Thyroid gland (tissue), 4 donors: ENCODE measurements at regions not wholly inside any gene's neighbourhood (a gene's known extent, or its start where the extent isn't known, plus 50 kb on each side); places are given as distances from the start of the nearest gene placed in this dataset.

ENCODE experiments used
- DNase-seq, 2 donors: peaks; one replicate each; pipeline ENCODE4 v3.0.0-alpha.2; 2019
- H3K27ac ChIP-seq, 3 donors: fragments of 200-600 bp; sonication (generic); 1 replicate in 2 of 3; 2 replicates in 1 of 3; pipeline ENCODE4 v1.5.1; 2016 to 2019; ENCODE audit warnings: mild to moderate bottlenecking in 1 of 3, moderate library complexity in 1 of 3
- H3K27me3 ChIP-seq: fragments of 200-600 bp; sonication (generic); one replicate; pipeline ENCODE4 v1.5.1; 2019
- H3K36me3 ChIP-seq, 2 donors: fragments of 200-600 bp; sonication (generic); one replicate each; pipeline ENCODE4 v1.5.1; 2016 to 2019
- H3K4me1 ChIP-seq, 2 donors: fragments of 200-600 bp; sonication (generic); one replicate each; pipeline ENCODE4 v1.5.1; 2017 to 2019
- H3K4me3 ChIP-seq, 3 donors: fragments of 200-600 bp; sonication (generic); replicated peaks in 1 of 3; 1 replicate in 2 of 3; 2 replicates in 1 of 3; pipeline ENCODE4 v1.5.1; 2016; ENCODE audit warnings: mild to moderate bottlenecking in 1 of 3
- H3K9me3 ChIP-seq: fragments of 200-600 bp; sonication (generic); one replicate; pipeline ENCODE4 v1.5.1; 2017
- CTCF ChIP-seq, 6 experiments: fragments of 200-600 bp in 3 of 6; fragments of 450-650 bp in 3 of 6; sonication (generic) in 3 of 6; IDR thresholded peaks; one replicate each; pipeline ENCODE4 v1.5.1; 2016 to 2019; ENCODE audit warnings: antibody characterized with exemption in 6 of 6, mild to moderate bottlenecking in 2 of 6, inconsistent platforms in 1 of 6, moderate library complexity in 1 of 6
- POLR2A ChIP-seq, 2 donors: fragments of 450-650 bp; IDR thresholded peaks; one replicate each; pipeline ENCODE4 v1.6.1; 2017; ENCODE audit warnings: antibody characterized with exemption in 2 of 2, mild to moderate bottlenecking in 2 of 2, moderate library complexity in 1 of 2
- WGBS, 2 donors: methylation state at CpG; one replicate each; pipeline ENCODE4 v1.1.5; 2017; 5-methylcytosine and 5-hydroxymethylcytosine counted together
- intact Hi-C: fragments of 100-400 bp; cut with DNase I; formaldehyde crosslinking; loops from one replicate; pipeline ENCODE4 v1.15.1; 2023

- Histone ChIP-seq H3K36me3 (no peaks in the 10 kb centered on the region), H3K9me3 (no peaks in the 10 kb centered on the region), H3K27me3 (no peaks in the 10 kb centered on the region), H3K27ac (no peak overlapping the region), H3K4me3 (no peak overlapping the region), H3K4me1 (no peaks in the 10 kb centered on the region)
- DNase-seq, result no peak
- WGBS, 2 donors, result 85 to 100% methylated on average over 2 of the region's 2 CpGs
- intact Hi-C loops, result no loop called here
- TF ChIP-seq CTCF (IDR thresholded peaks at IDR 0.05), result no peak
- no peak for TF ChIP-seq POLR2A (IDR thresholded peaks at IDR 0.05)
Observed at GRCh38 chr5:68802430-68802829, 291.4 kb upstream of the SLC30A5 start.

DNA sequence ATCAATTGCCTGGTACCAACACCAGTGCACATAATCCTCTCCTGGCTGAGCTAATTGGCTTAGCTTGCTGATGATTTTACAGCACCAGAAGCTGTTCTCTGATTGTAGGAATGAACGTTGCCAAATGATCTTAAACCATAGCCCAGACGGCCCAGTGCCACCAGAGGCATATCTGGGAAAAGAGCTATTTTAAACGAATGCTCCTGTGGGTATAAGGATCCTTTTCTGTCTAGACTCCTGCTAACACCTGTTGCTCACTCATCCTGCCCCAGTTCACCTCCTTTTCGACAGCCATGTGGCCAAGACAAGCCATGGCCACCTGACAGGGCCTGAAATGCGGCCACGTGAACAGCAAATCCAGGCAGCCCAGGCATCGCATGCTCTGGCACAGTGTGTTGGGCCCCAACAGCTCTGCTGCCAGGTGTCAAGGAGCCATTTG, 289.9 kb upstream of the SLC30A5 start:
- intact Hi-C loops, result no loop called here
- Histone ChIP-seq H3K9me3 (no peaks in the 10 kb centered on the region), H3K36me3 (no peaks in the 10 kb centered on the region), H3K27ac (no peak overlapping the region), H3K4me1 (no peaks in the 10 kb centered on the region), H3K27me3 (no peaks in the 10 kb centered on the region), H3K4me3 (no peak overlapping the region)
- whole genome bisulfite sequencing, 2 donors, result 88 to 90% methylated on average over 7 of the region's 7 CpGs
- no peak for TF ChIP-seq CTCF (IDR thresholded peaks at IDR 0.05)
- no peak for TF ChIP-seq POLR2A (IDR thresholded peaks at IDR 0.05)
- DNase-seq, result no peak

DNA sequence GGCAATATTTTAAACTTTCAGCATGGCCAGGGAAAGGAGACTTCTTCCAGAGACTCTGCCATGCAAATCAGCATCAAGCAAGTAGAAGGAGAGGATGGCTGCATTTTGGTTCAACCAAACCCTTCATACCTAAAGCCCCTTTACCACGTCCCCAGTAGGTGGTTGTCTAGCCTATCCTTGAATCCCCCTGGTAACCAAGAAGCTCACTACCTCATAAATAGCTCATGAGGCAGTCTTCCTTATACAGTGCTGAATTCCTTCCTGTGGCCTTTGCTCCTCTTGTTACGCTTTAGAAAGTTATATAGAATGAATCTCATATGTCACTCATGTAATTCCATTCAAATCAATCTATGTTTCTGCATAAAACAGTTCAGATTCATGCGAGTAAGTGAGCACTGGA, 289.5 kb upstream of the SLC30A5 start:
- TF ChIP-seq CTCF (IDR thresholded peaks at IDR 0.05), result no peak
- TF ChIP-seq POLR2A (IDR thresholded peaks at IDR 0.05), result no peak
- H3K36me3 ChIP-seq, result no peaks in the 10 kb centered on the region
- H3K4me3 ChIP-seq, result no peak overlapping the region
- no peak for DNase-seq
- WGBS, 2 donors, result 86 to 94% methylated on average over 3 of the region's 3 CpGs
- no peak overlapping the region for H3K27ac ChIP-seq
- no peaks in the 10 kb centered on the region for H3K9me3 ChIP-seq
- intact Hi-C loops, result no loop called here
- no peaks in the 10 kb centered on the region for H3K4me1 ChIP-seq
- H3K27me3 ChIP-seq, result no peaks in the 10 kb centered on the region

DNA sequence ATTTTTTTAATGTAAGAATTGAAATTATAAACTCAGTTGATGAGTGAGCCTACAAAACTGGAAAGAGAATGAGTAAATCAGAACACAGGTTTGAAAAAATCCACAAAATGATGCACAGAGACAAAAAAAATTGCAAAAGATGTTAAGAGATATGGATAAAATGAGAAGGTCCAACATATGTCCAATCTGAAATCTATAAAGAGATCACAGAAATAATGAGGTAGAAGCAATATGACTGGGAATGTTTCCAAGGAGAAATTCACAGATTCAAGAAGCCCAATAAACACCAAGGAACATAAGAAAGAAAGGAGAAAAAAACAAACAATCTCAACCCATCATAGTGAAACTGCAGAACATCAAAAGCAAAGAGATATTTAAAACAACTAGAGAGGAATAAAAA, 288.4 kb upstream of the SLC30A5 start:
- Histone ChIP-seq H3K36me3 (no peaks in the 10 kb centered on the region), H3K4me3 (no peak overlapping the region), H3K9me3 (no peaks in the 10 kb centered on the region), H3K27ac (no peak overlapping the region), H3K4me1 (no peaks in the 10 kb centered on the region), H3K27me3 (no peaks in the 10 kb centered on the region)
- intact Hi-C loops, result no loop called here
- DNase-seq, result no peak
- TF ChIP-seq POLR2A (IDR thresholded peaks at IDR 0.05) (no peak), CTCF (IDR thresholded peaks at IDR 0.05) (no peak)

- no peaks in the 10 kb centered on the region for H3K36me3 ChIP-seq
- no peaks in the 10 kb centered on the region for H3K27me3 ChIP-seq
- intact Hi-C loops, result no loop called here
- no peaks in the 10 kb centered on the region for H3K4me1 ChIP-seq
- WGBS, 2 donors, result 80 to 84% methylated on average over 2 of the region's 2 CpGs
- TF ChIP-seq CTCF (IDR thresholded peaks at IDR 0.05), result no peak
- TF ChIP-seq POLR2A (IDR thresholded peaks at IDR 0.05), result no peak
- no peak for DNase-seq
- no peaks in the 10 kb centered on the region for H3K9me3 ChIP-seq
- H3K27ac ChIP-seq, result no peak overlapping the region
- no peak overlapping the region for H3K4me3 ChIP-seq
Observed at GRCh38 chr5:68817632-68818031, 276.2 kb upstream of the SLC30A5 start.
